ENCODE measurements at regions not wholly inside any gene's neighbourhood (a gene's known extent, or its start where the extent isn't known, plus 50 kb on each side); places are given as distances from the start of the nearest gene placed in this dataset.

DNA sequence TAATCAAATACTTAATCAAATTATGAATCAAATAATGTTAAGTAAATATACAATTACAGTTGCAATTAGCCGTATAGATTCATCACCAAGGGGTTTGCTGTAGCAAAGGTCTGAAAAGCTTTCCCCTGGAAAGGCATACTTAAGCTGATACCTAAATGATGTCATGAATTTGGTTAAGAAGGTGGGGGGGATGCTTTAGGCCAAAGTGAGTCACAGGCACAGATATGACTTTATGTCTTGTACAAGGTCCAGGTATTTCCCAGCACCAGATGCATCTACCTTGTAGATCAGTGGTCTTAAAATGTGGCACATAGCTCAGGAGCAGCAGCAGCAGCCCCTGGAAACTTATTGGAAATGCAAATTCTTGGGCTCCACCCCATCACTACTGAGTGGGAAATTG, 557.3 kb upstream of the CDH4 start:
- peak; percentile 34 for DNase-seq (ENCODE audit: low read depth)

DNA sequence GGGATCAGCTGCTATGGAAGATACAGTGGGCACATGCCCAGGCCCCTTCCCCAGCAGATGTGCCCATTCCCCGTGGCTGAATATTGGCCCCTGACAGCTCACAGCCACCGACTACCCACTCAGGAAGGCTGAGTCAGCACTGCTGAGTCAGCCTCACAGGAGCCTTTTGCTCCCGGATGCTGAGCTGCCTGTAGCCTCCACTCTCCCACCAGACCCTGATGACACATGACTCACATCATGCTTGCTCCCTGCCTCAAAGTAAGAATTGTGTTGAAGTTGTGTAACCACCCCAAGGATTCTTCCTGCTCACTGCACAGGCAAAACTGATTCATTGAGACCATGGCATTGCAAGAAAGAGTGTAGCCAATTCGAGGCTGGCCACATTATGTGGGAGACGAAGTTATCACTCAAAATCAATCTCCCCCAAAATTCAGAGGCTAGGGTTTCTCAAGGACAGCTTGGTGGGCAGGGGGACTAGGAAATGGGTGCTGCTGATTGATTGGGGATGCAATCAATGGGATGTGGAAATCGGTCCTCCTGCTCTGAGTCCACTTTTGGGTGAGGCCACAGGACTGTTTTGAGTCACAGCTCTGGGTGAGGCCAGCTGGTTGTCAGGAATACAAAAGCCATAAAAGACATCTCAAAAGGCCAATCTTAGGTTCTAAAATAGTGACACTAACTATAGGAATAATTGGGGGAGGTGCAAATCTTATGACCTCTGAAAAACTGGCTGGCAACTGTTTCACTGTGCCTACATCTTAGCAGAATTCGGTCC, 556.6 kb upstream of the CDH4 start:
- DNase-seq (ENCODE audit: low read depth): peak; percentile 82

- DNase-seq (ENCODE audit: low read depth): no peak
Observed at GRCh38 chr20:60697252-60697651, 554.8 kb upstream of the CDH4 start.

GRCh38 chr20:60700728-60701127, 551.3 kb upstream of the CDH4 start:
- no peak for DNase-seq (ENCODE audit: low read depth)

DNA sequence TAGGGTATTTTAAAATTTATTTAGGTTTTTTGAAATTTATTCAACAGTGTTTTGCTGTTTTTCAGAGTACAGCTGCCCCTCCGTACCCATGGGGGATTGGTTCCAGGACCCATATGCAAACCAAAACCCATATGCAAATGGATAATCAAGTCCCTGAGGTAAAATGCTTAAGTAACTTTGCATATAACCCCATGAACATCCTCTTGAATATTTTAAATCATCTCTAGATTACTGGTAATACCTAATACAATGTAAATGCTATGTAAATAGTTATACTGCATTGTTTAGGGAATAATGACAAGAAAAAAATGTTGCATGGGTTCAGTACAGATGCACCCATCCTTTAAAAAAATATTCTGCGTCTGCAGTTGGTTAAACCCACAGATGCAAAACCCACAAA, 547.9 kb upstream of the CDH4 start:
- no peak for DNase-seq (ENCODE audit: low read depth)

DNA sequence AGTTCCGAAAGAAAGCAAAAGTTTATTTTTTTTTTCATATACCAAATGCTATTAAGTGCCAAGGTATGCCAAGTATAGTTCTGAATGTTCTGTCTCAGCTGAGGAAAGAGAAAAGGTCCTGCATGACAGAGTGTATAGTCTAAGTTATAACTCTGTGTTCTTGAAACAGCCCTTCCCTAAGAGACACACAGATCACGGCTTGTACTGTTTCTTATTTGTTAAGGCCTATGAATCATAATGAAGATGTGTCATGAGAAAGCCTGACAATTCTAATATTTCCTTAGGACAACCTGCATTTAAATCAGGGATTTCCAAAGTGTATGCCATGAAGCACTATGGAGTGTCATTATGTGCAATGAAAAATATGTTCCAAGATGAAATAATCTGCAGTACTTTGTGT, 538.7 kb upstream of the CDH4 start:
- no peak for DNase-seq (ENCODE audit: low read depth)

- no peak for DNase-seq (ENCODE audit: low read depth)
Observed at GRCh38 chr20:60715172-60715571, 536.9 kb upstream of the CDH4 start.

- no peak for DNase-seq (ENCODE audit: low read depth)
Observed at GRCh38 chr20:60718743-60719480, 533.1 kb upstream of the CDH4 start.

- DNase-seq (ENCODE audit: low read depth): no peak
Observed at GRCh38 chr20:60725311-60725906, 526.7 kb upstream of the CDH4 start.

GRCh38 chr20:60727425-60727824, 524.6 kb upstream of the CDH4 start:
- no peak for DNase-seq (ENCODE audit: low read depth)

DNA sequence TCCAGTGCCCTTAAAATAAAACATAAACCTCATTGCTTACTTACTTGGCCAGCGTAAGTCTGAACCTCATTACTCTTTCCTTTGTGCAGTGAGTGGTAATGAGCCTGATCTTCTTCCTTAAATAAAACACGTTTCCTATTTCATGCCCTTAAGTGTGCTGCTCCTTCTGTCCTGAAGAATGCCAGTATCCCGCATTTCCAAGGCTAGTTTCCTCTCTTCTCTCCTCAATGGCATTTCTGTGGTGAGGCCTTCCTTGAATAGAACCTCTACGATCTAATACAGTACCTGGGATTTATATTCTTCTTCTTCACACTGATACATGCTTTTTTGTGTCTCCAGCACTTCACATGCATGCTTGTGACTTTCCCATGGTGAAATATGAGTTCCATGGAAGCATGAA, 523.4 kb upstream of the CDH4 start:
- no peak for DNase-seq (ENCODE audit: low read depth)

GRCh38 chr20:60729135-60729900, 522.7 kb upstream of the CDH4 start:
- no peak for DNase-seq (ENCODE audit: low read depth)

GRCh38 chr20:60732322-60732721, 519.7 kb upstream of the CDH4 start:
- DNase-seq (ENCODE audit: low read depth): no peak

GRCh38 chr20:60748086-60748485, 504.0 kb upstream of the CDH4 start:
- no peak for DNase-seq (ENCODE audit: low read depth)

DNA sequence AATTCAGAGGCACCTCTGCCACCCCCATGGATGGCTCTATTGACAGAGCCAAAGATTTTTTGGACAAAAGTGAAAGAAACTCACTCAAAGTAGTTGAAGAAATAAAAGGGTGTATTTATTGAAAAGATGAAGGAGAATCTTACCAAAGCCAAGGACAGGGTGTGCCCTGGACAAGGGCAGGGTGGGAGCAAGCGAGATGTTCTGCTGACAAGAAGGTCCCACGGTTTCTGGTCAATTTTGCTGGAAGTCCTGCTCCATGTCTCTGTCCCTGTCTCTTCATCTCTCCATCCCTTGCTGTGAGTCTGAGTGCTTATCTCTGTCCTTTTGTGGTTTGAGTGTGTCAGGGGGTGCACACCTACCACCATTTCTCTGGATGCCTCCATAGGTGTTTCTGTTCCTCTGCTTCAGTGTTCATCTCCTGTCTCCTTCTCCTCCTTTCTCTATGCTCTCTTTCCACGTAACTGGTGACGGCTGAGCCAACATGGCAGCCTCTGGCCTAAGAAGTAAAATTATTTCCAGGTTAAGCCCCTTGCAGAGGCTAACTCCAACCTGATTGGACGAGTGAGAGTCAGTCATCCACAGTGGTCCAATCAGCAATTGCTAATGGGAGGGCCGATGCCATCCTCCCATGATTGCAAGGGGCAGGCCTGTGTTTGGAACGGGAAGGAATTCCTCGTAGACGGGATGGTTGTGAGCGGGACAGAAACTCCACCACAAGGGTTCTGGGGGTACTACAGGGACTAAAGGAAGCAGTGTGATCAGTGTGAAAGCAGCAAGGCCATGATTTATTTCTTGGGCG, 502.1 kb upstream of the CDH4 start:
- DNase-seq (ENCODE audit: low read depth): no peak

DNA sequence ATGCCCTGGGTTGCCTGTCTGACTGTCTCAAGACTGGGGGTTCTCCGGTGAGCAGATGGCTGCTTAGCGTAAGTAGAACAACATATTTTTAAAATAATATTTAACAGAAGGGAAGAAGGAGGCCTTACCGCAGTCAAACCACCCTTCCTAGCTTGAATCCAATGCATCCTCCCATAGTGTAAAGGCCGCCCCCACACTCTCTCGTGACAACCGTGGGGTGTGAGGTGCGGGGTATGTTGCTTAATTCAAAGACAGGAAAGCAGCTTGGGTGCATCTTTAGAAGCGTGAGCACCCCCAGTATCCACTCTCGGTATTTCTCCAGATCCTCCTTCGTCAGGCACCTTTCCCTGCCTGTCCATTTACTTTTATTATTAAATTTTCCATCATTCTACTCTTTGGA, 501.2 kb upstream of the CDH4 start:
- no peak for DNase-seq (ENCODE audit: low read depth)

DNA sequence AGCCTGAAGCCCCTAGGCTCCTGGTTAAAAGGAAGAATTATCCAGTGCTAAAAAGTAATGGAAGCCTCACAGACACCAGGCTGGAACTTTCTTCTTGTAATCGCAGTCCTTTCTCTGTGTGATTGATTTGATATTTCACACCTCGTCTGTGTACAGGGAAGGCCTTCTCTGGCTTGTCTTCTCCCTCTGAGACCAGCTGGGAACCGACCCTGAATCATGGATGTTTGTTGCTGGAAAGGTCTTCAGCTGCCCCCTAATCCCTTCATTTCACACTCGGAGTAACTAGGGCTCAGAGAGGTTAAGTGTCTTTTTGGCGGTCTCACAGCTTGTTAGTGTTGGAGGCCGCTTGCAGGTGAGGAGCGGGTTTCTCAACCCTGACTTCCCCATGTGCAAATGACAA, 500.2 kb upstream of the CDH4 start:
- DNase-seq (ENCODE audit: low read depth): no peak

DNA sequence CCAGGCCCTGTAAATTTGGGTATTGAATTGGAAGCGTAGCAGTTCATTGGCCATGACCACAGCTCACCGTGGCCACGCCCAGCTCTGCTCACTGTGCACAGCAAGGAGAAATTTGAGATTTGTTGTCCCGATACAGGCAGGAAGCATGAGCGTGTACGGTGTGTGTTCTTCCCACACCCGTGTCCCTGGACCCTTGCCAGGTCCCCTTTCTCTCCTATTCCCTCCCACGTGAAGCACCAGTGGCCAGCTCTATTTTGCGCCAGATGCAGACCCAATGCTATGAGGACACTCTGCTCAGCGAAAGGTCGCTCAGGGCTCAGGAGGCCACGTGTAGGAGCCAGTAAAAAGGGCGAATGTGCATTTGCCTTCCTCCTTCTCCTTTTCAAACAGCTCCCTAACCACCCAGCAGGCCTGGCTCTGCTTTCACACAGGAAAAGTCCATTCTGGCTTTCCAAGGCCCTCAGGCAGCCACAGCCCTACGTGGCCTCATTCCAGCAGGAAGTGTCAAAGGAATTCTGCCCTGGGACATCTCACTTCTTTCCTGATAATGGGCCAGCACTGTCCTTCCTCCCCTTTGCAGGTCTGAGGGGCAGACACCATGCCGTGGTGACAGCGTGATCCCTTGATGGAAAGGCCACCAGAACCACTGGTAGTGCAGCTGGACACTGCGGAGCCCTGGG, 499.2 kb upstream of the CDH4 start:
- DNase-seq (ENCODE audit: low read depth): no peak

DNA sequence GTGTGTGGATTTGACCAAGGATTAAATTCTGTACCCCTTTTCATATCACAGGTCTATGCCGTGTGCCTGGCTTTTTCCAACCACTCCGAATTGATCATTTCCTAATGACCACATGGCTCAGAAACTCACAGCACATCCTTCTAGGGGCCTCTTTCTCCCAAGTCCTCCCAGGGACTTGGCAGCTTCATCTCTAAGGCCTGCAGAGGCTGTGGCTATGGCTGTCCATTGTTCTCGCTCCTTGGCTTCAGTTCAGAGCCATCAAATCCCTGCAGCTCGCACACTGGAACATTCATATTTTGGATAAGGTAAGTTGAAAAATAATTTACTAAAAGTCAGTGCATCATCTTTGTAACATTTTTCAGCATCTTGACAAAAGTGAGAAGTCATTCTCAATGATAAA, 497.2 kb upstream of the CDH4 start:
- DNase-seq (ENCODE audit: low read depth): no peak

GRCh38 chr20:60759651-60760050, 492.4 kb upstream of the CDH4 start:
- no peak for DNase-seq (ENCODE audit: low read depth)

All from non-pigmented ciliary epithelial cell (primary cell).